ENCODE measurements at regions not wholly inside any gene's neighbourhood (a gene's known extent, or its start where the extent isn't known, plus 50 kb on each side); places are given as distances from the start of the nearest gene placed in this dataset.

DNA sequence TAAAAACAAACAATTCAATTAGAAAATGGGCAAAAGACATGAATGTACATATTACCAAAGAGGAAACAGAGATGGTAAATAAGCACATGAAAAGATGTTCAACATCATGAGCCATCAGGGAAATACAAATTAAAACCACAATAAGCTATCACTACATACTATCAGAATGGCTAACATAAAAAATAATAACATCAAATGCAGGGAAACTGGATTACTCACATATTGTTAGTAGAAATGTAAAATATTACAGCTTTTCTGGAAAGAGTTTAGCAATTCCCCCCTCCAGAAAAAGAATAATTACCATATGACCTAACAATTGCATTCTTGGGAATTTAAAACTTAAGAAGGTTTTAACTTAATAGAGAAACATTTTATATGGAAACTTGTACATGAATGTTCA is 232.9 kb upstream of the MTPN start:
- no peak for DNase-seq (ENCODE audit: extremely low spot score)
- POLR2A ChIA-PET, result no interaction called here
- TF ChIP-seq SP1 (IDR thresholded peaks at IDR 0.05), result no peak
- TF ChIP-seq TARDBP (IDR thresholded peaks at IDR 0.05), result no peak
- TF ChIP-seq ZNF384 (IDR thresholded peaks at IDR 0.05), result no peak
- no peak for TF ChIP-seq FOXK2 (IDR thresholded peaks at IDR 0.05)
- no peak for TF ChIP-seq L3MBTL2 (conservative IDR thresholded peaks at IDR 0.05)
- no peak for TF ChIP-seq SUZ12 (IDR thresholded peaks at IDR 0.05)
- TF ChIP-seq, protein P1, sequence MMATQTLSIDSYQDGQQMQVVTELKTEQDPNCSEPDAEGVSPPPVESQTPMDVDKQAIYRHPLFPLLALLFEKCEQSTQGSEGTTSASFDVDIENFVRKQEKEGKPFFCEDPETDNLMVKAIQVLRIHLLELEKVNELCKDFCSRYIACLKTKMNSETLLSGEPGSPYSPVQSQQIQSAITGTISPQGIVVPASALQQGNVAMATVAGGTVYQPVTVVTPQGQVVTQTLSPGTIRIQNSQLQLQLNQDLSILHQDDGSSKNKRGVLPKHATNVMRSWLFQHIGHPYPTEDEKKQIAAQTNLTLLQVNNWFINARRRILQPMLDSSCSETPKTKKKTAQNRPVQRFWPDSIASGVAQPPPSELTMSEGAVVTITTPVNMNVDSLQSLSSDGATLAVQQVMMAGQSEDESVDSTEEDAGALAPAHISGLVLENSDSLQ (IDR thresholded peaks at IDR 0.05), result no peak
- no peak for TF ChIP-seq HDGF (IDR thresholded peaks at IDR 0.05; ENCODE audit: borderline replicate concordance)
- no peak for TF ChIP-seq FOXA1 (IDR thresholded peaks at IDR 0.05)
- TF ChIP-seq CTBP1 (IDR thresholded peaks at IDR 0.05; ENCODE audit: borderline replicate concordance), result no peak
- no peak for TF ChIP-seq ARNT (IDR thresholded peaks at IDR 0.05)
- TF ChIP-seq LEF1 (IDR thresholded peaks at IDR 0.05; ENCODE audit: borderline replicate concordance), result no peak
- TF ChIP-seq FOXM1 (IDR thresholded peaks at IDR 0.05; ENCODE audit: borderline replicate concordance), result no peak
- no peak for TF ChIP-seq NFRKB (IDR thresholded peaks at IDR 0.05)
- no peak for TF ChIP-seq BHLHE40 (IDR thresholded peaks at IDR 0.05; ENCODE audit: borderline replicate concordance)
- CTCF ChIA-PET, result no interaction called here

DNA sequence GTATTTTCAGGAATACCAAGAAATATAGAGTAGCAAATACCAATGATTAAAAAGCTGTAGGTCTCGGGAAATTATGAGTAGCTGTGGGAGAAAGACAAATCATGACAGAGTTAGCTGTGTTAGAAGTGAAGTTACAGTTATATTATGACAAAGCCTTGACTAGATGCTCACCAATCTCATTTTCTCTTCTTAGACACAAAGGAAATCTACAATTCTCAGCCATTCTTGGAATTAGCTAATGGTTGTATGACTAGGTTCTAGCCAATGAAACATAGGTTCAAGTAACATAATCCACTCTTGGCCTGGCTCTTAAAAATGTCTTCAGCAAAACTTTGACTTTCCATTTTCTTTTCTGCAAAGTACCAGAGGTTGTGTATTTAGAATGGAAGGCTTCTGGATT is 228.8 kb upstream of the MTPN start:
- ChIA-PET POLR2A (no interaction called here), CTCF (no interaction called here)
- TF ChIP-seq ZNF384 (IDR thresholded peaks at IDR 0.05) (no peak), LEF1 (IDR thresholded peaks at IDR 0.05; ENCODE audit: borderline replicate concordance) (no peak), L3MBTL2 (conservative IDR thresholded peaks at IDR 0.05) (no peak), ARNT (IDR thresholded peaks at IDR 0.05) (no peak), HDGF (IDR thresholded peaks at IDR 0.05; ENCODE audit: borderline replicate concordance) (no peak), SUZ12 (IDR thresholded peaks at IDR 0.05) (no peak), FOXM1 (IDR thresholded peaks at IDR 0.05; ENCODE audit: borderline replicate concordance) (no peak), FOXA1 (IDR thresholded peaks at IDR 0.05) (no peak), ELF4 (IDR thresholded peaks at IDR 0.05) (no peak)
- TF ChIP-seq, protein P1 (IDR thresholded peaks at IDR 0.05), result no peak
- DNase-seq (ENCODE audit: extremely low spot score), result no peak

DNA sequence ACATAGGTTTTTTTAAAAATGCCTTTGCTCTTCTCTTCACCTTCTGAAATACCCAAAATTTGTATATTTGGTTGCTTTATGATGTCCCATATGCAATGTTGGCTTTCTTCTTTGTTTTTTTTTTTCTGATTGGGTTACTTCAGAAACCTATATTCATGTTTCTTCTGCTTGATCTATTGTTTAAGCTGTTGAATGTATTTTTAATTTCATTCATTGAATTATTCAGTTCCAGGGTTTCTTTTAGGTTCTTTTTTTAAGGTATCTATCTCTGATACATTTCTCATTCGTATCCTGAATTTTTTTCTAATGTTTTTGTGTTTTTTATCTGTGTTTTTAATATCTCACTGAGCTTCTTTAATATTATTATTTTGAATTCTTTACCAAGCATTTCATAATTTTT is 221.0 kb upstream of the MTPN start:
- DNase-seq (ENCODE audit: extremely low spot score), result no peak
- CTCF ChIA-PET, result no interaction called here
- POLR2A ChIA-PET, result no interaction called here
- TF ChIP-seq ELF4 (IDR thresholded peaks at IDR 0.05) (no peak), TARDBP (IDR thresholded peaks at IDR 0.05) (no peak)

DNA sequence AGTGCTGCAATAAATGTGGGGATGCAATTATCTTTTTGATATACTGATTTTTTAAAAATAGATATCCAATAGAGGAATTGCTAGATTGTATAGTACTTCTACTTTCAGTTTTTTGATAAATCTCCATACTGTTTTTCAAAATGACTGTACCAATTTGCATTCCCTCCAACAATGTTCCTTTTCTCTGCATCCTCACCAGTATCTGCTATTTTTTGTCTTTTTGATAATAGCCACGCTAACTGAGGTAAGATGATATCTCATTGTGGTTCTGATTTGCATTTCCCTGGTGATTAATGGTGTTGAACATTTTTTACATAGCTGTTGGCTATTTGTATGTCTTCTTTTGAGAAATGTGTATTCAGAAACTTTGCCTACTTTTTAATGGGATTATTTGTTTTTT is 217.7 kb upstream of the MTPN start:
- DNase-seq (ENCODE audit: extremely low spot score), result no peak
- TF ChIP-seq FOXA1 (IDR thresholded peaks at IDR 0.05), result no peak
- no peak for TF ChIP-seq ELF4 (IDR thresholded peaks at IDR 0.05)
- TF ChIP-seq BHLHE40 (IDR thresholded peaks at IDR 0.05; ENCODE audit: borderline replicate concordance), result no peak
- TF ChIP-seq, protein P1 (IDR thresholded peaks at IDR 0.05), result no peak
- TF ChIP-seq L3MBTL2 (conservative IDR thresholded peaks at IDR 0.05), result no peak
- TF ChIP-seq CTBP1 (IDR thresholded peaks at IDR 0.05; ENCODE audit: borderline replicate concordance), result no peak
- no peak for TF ChIP-seq ARNT (IDR thresholded peaks at IDR 0.05)
- TF ChIP-seq SUZ12 (IDR thresholded peaks at IDR 0.05), result no peak
- no peak for TF ChIP-seq SP1 (IDR thresholded peaks at IDR 0.05)
- no peak for TF ChIP-seq NFRKB (IDR thresholded peaks at IDR 0.05)
- no peak for TF ChIP-seq LEF1 (IDR thresholded peaks at IDR 0.05; ENCODE audit: borderline replicate concordance)
- CTCF ChIA-PET, result no interaction called here
- POLR2A ChIA-PET, result no interaction called here

DNA sequence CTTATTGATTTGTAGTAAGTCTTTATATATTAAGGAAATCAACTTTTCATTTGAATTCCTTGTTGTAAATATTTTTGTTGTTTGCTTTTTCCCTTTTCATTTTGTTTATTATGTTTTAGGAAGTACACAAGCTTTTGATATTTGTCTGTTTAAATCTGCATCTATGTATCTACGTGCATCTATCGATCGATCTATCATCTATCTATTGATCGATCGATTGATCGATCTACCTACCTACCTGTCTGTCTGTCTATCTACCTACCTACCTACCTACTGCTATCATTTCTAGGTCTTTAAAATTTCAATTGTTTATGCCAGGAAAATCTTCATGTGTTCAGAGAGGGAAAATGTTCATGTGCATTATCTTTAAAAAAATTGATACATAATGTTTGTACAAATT is 216.8 kb upstream of the MTPN start:
- CTCF ChIA-PET, result no interaction called here
- TF ChIP-seq BHLHE40 (IDR thresholded peaks at IDR 0.05; ENCODE audit: borderline replicate concordance) (no peak), FOXK2 (IDR thresholded peaks at IDR 0.05) (no peak), SP1 (IDR thresholded peaks at IDR 0.05) (no peak), LEF1 (IDR thresholded peaks at IDR 0.05; ENCODE audit: borderline replicate concordance) (no peak), HDGF (IDR thresholded peaks at IDR 0.05; ENCODE audit: borderline replicate concordance) (no peak), L3MBTL2 (conservative IDR thresholded peaks at IDR 0.05) (no peak), NFRKB (IDR thresholded peaks at IDR 0.05) (no peak), ARNT (IDR thresholded peaks at IDR 0.05) (no peak), TARDBP (IDR thresholded peaks at IDR 0.05) (no peak), CTBP1 (IDR thresholded peaks at IDR 0.05; ENCODE audit: borderline replicate concordance) (no peak), ELF4 (IDR thresholded peaks at IDR 0.05) (no peak), FOXM1 (IDR thresholded peaks at IDR 0.05; ENCODE audit: borderline replicate concordance) (no peak), FOXA1 (IDR thresholded peaks at IDR 0.05) (no peak), ZNF384 (IDR thresholded peaks at IDR 0.05) (no peak), SUZ12 (IDR thresholded peaks at IDR 0.05) (no peak)
- TF ChIP-seq, protein P1 (IDR thresholded peaks at IDR 0.05), result no peak
- POLR2A ChIA-PET, result no interaction called here
- DNase-seq (ENCODE audit: extremely low spot score), result no peak

DNA sequence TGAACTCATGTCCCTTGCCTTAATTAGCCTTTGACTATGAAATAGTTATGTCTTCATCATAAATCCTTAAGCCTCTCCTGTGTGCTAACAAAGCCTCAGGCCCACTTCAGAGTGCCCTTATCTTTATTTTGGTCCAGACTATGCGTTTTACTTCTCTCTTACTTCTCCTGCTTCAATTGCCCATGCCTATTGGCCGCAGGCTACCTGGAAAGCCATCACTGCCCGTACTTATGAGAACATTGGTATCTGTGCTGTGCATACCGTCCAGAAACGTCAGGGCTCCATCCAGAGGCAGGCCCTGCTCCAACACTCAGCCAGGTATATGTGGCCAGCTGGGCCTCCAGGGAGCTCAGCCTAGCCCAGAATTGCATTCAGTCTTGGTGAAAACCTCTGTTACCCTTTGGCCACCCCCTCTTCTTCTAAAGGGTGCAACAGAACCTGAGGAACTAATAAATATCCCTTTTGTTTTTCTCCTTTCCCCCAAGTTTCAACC is 212.4 kb upstream of the MTPN start:
- DNase-seq (ENCODE audit: extremely low spot score), result no peak
- CTCF ChIA-PET, result no interaction called here
- POLR2A ChIA-PET, result no interaction called here
- TF ChIP-seq, protein P1 (IDR thresholded peaks at IDR 0.05), result no peak
- TF ChIP-seq NFRKB (IDR thresholded peaks at IDR 0.05) (no peak), ZNF384 (IDR thresholded peaks at IDR 0.05) (no peak), FOXA1 (IDR thresholded peaks at IDR 0.05) (no peak), SP1 (IDR thresholded peaks at IDR 0.05) (no peak)

Measured in HEK293T (cell line).